ENCODE measurements at regions not wholly inside any gene's neighbourhood (a gene's known extent, or its start where the extent isn't known, plus 50 kb on each side); places are given as distances from the start of the nearest gene placed in this dataset.

DNA sequence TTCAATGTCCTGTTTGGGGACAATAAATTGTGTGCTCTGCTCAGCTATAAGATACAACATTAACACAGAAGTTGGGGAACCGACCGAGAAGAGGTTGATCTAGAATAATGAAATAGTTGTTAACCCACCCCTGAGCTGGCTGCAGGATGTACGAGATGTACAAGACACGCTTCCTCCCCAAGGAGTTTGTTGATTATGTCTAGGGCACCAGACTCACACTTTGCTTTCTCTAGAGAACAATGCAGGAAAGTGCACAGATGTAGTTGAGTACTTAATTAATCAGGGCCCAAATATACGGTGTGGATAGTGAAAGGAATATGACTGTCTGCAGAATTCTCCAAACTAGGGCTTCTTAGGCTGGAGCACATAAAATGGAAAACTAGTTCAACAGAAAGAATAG, 415.2 kb upstream of the TNP1 start:
- TF ChIP-seq MXI1 (IDR thresholded peaks at IDR 0.05; ENCODE audit: low read depth, low read length) (no peak), IRF3 (IDR thresholded peaks at IDR 0.05; ENCODE audit: low read depth, low read length) (no peak), TAF1 (IDR thresholded peaks at IDR 0.05; ENCODE audit: borderline replicate concordance, low read depth, low read length) (no peak), ZBTB33 (IDR thresholded peaks at IDR 0.05; ENCODE audit: borderline replicate concordance, low read depth) (no peak), NRF1 (IDR thresholded peaks at IDR 0.05; ENCODE audit: low read depth, low read length) (no peak), GABPA (IDR thresholded peaks at IDR 0.05; ENCODE audit: low read depth) (no peak), USF2 (IDR thresholded peaks at IDR 0.05; ENCODE audit: borderline replicate concordance, low read depth, low read length) (no peak), SMC3 (IDR thresholded peaks at IDR 0.05; ENCODE audit: low read depth, low read length) (no peak), USF1 (IDR thresholded peaks at IDR 0.05; ENCODE audit: borderline replicate concordance, low read depth) (no peak), GATA2 (CRISPR knock-in tag; IDR thresholded peaks at IDR 0.05) (no peak), EP300 (IDR thresholded peaks at IDR 0.05; ENCODE audit: borderline replicate concordance in 1 of 2, low read depth in 1 of 2, low read length in 1 of 2) (no peak), YY1 (IDR thresholded peaks at IDR 0.05; ENCODE audit: low read depth) (no peak), TCF12 (IDR thresholded peaks at IDR 0.05) (no peak), TEAD4 (IDR thresholded peaks at IDR 0.05; ENCODE audit: borderline replicate concordance, insufficient read depth) (no peak), ELF1 (IDR thresholded peaks at IDR 0.05) (no peak), RXRA (IDR thresholded peaks at IDR 0.05; ENCODE audit: borderline replicate concordance, low read depth) (no peak)
- TF ChIP-seq, protein P1, sequence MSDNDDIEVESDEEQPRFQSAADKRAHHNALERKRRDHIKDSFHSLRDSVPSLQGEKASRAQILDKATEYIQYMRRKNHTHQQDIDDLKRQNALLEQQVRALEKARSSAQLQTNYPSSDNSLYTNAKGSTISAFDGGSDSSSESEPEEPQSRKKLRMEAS (IDR thresholded peaks at IDR 0.05; ENCODE audit: low read depth), result no peak
- TF ChIP-seq, protein P2, sequence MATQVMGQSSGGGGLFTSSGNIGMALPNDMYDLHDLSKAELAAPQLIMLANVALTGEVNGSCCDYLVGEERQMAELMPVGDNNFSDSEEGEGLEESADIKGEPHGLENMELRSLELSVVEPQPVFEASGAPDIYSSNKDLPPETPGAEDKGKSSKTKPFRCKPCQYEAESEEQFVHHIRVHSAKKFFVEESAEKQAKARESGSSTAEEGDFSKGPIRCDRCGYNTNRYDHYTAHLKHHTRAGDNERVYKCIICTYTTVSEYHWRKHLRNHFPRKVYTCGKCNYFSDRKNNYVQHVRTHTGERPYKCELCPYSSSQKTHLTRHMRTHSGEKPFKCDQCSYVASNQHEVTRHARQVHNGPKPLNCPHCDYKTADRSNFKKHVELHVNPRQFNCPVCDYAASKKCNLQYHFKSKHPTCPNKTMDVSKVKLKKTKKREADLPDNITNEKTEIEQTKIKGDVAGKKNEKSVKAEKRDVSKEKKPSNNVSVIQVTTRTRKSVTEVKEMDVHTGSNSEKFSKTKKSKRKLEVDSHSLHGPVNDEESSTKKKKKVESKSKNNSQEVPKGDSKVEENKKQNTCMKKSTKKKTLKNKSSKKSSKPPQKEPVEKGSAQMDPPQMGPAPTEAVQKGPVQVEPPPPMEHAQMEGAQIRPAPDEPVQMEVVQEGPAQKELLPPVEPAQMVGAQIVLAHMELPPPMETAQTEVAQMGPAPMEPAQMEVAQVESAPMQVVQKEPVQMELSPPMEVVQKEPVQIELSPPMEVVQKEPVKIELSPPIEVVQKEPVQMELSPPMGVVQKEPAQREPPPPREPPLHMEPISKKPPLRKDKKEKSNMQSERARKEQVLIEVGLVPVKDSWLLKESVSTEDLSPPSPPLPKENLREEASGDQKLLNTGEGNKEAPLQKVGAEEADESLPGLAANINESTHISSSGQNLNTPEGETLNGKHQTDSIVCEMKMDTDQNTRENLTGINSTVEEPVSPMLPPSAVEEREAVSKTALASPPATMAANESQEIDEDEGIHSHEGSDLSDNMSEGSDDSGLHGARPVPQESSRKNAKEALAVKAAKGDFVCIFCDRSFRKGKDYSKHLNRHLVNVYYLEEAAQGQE (IDR thresholded peaks at IDR 0.05; ENCODE audit: low read depth, low read length), result no peak
- H3K9me3 ChIP-seq, result no peaks in the 10 kb centered on the region
- no peaks in the 10 kb centered on the region for H3K36me3 ChIP-seq (replicated peaks in 1 of 2; ENCODE audit: control insufficient read depth in 1 of 2, insufficient read depth in 2 of 2, low read length in 1 of 2)
- no peaks in the 10 kb centered on the region for H3K27me3 ChIP-seq (ENCODE audit: insufficient read depth)
- H3K4me1 ChIP-seq (ENCODE audit: control insufficient read depth in 1 of 2, insufficient read depth in 2 of 2, low read depth in 1 of 2, low read length in 1 of 2), result peaks cover 5 to 11% of the 10 kb centered on the region in 2 experiments
- no peak overlapping the region for H2AFZ ChIP-seq (ENCODE audit: low read depth)
- no peak overlapping the region for H3K27ac ChIP-seq (ENCODE audit: low read depth in 2 of 2, low read length in 1 of 2)
- no peaks in the 10 kb centered on the region for H3K79me2 ChIP-seq (ENCODE audit: insufficient read depth)
- no peaks in the 10 kb centered on the region for H4K20me1 ChIP-seq (ENCODE audit: insufficient read depth)
- H3K4me3 ChIP-seq (ENCODE audit: low read depth in 2 of 2, low read length in 1 of 2), result no peak overlapping the region
- no peak overlapping the region for H3K9ac ChIP-seq
- no peak overlapping the region for H3K4me2 ChIP-seq
- CTCF ChIA-PET, result no interaction called here
- H3K9me2 ChIP-seq, result no peaks in the 10 kb centered on the region
- POLR2A ChIA-PET, result no interaction called here
- no peak for DNase-seq
- peaks cover 4% of the 10 kb centered on the region for H3F3A ChIP-seq (replicated peaks; ENCODE audit: insufficient read depth)
- WGBS (ENCODE audit: low lambda C conversion rate), result 90% methylated on average over 5 of the region's 5 CpGs
